ENCODE measurements at regions not wholly inside any gene's neighbourhood (a gene's known extent, or its start where the extent isn't known, plus 50 kb on each side); places are given as distances from the start of the nearest gene placed in this dataset.

DNA sequence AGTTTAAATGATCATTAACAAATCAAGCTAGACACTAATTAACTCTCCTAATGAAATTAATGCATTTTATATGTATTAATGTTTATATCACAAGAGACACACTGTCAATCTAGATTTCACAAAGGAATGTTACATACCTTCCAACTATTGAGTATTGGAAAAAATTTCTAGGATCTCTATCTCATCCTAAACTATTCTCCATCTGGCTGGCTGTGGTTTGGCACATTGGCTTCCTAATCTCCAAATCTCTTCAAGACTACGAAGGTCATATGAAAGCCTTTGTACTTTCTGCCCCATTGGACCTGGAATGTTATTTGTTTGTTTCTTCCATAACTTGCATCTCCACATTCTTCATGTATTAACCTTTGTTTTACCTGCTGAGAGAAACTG lies 1160.0 kb downstream of the ADGRL3 start:
- H3K4me2 ChIP-seq (ENCODE audit: insufficient read depth, low read length), result no peak overlapping the region
- TF ChIP-seq, protein P1, sequence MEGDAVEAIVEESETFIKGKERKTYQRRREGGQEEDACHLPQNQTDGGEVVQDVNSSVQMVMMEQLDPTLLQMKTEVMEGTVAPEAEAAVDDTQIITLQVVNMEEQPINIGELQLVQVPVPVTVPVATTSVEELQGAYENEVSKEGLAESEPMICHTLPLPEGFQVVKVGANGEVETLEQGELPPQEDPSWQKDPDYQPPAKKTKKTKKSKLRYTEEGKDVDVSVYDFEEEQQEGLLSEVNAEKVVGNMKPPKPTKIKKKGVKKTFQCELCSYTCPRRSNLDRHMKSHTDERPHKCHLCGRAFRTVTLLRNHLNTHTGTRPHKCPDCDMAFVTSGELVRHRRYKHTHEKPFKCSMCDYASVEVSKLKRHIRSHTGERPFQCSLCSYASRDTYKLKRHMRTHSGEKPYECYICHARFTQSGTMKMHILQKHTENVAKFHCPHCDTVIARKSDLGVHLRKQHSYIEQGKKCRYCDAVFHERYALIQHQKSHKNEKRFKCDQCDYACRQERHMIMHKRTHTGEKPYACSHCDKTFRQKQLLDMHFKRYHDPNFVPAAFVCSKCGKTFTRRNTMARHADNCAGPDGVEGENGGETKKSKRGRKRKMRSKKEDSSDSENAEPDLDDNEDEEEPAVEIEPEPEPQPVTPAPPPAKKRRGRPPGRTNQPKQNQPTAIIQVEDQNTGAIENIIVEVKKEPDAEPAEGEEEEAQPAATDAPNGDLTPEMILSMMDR (IDR thresholded peaks at IDR 0.05; ENCODE audit: extremely low read depth, low read depth, low read length), result no peak
- no peak for DNase-seq (ENCODE audit: insufficient read length, low spot score, missing footprints)
- no peak overlapping the region for H3K27ac ChIP-seq (ENCODE audit: low read depth, low read length)
- H2AFZ ChIP-seq (ENCODE audit: low read length), result no peak overlapping the region
- no peaks in the 10 kb centered on the region for H3K9me3 ChIP-seq (ENCODE audit: low read depth, low read length)
- no peak overlapping the region for H3K4me3 ChIP-seq (ENCODE audit: insufficient read depth, low read length)
- H3K36me3 ChIP-seq (ENCODE audit: insufficient read depth, low read length), result no peaks in the 10 kb centered on the region
- no peaks in the 10 kb centered on the region for H3K4me1 ChIP-seq (ENCODE audit: insufficient read depth, low read length)
- no peaks in the 10 kb centered on the region for H4K20me1 ChIP-seq (ENCODE audit: insufficient read depth, low read length)
- no peaks in the 10 kb centered on the region for H3K79me2 ChIP-seq (ENCODE audit: insufficient read depth, low read length)
- no peaks in the 10 kb centered on the region for H3K27me3 ChIP-seq (ENCODE audit: insufficient read depth, low read length)

DNA sequence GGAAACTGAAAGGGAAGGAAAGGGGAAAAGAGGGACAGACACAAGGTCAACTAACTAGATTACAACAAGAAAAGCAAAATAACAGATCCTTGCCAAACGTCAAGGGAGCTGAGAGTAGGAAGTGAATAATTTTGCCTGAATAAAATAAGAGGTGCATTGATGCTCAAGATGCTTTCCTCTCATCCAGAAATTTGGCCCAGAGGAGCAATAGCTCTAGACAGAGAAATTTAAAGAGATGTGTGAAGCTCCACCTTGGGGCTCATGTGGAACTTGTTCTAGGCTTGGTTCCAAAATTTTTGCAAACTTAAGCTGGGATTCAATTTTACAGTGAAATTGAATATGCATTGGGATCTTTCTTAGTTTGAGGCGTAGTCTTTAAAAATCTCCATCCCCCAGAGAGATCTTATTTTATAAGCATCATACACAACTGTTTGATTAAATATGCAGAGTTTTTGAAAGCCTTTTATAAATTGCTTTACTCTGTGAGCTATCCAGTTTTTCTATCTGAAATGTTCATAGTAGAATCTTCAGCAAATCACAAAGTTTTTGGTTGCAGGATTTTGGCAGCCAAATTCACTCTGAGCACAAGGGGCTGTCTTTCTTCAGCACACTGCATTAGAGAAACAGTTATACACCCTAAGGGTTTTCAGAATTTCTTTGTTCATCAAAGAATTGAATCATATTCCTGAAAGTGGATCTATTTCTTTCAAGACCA lies 1159.5 kb downstream of the ADGRL3 start:
- TF ChIP-seq, protein P1 (IDR thresholded peaks at IDR 0.05; ENCODE audit: extremely low read depth, low read depth, low read length), result no peak
- Histone ChIP-seq H3K9me3 (ENCODE audit: low read depth, low read length) (no peaks in the 10 kb centered on the region), H3K36me3 (ENCODE audit: insufficient read depth, low read length) (no peaks in the 10 kb centered on the region), H3K27ac (ENCODE audit: low read depth, low read length) (no peak overlapping the region), H3K27me3 (ENCODE audit: insufficient read depth, low read length) (no peaks in the 10 kb centered on the region), H2AFZ (ENCODE audit: low read length) (no peak overlapping the region), H4K20me1 (ENCODE audit: insufficient read depth, low read length) (no peaks in the 10 kb centered on the region), H3K4me3 (ENCODE audit: insufficient read depth, low read length) (no peak overlapping the region), H3K4me1 (ENCODE audit: insufficient read depth, low read length) (no peaks in the 10 kb centered on the region), H3K79me2 (ENCODE audit: insufficient read depth, low read length) (no peaks in the 10 kb centered on the region), H3K4me2 (ENCODE audit: insufficient read depth, low read length) (no peak overlapping the region)
- no peak for DNase-seq (ENCODE audit: insufficient read length, low spot score, missing footprints)

DNA sequence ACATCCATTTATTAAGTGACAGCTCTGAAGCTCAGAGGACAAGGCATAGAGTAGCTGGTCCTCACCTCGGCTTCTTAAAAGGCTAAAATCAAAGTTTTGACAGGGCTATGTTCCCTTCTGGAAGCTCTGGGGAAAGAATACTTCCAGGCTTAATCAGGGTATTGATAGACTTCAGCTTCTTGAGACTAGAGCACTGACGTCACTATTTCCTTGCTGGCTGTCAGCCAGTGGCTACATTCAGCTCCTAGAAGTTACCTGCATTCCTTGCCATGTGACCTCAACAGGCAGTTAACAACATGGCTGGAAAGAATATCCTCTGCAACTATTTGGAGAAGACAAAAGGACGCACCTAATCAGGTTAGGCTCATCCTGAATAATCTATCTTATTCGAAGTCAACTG lies 1144.8 kb downstream of the ADGRL3 start:
- Histone ChIP-seq H3K27me3 (ENCODE audit: insufficient read depth, low read length) (no peaks in the 10 kb centered on the region), H4K20me1 (ENCODE audit: insufficient read depth, low read length) (no peaks in the 10 kb centered on the region), H3K4me1 (ENCODE audit: insufficient read depth, low read length) (no peaks in the 10 kb centered on the region), H3K4me3 (ENCODE audit: insufficient read depth, low read length) (no peak overlapping the region), H3K36me3 (ENCODE audit: insufficient read depth, low read length) (no peaks in the 10 kb centered on the region), H3K79me2 (ENCODE audit: insufficient read depth, low read length) (no peaks in the 10 kb centered on the region), H3K4me2 (ENCODE audit: insufficient read depth, low read length) (no peak overlapping the region), H2AFZ (ENCODE audit: low read length) (no peak overlapping the region), H3K27ac (ENCODE audit: low read depth, low read length) (no peak overlapping the region), H3K9me3 (ENCODE audit: low read depth, low read length) (peaks cover 3% of the 10 kb centered on the region)
- DNase-seq (ENCODE audit: insufficient read length, low spot score, missing footprints), result no peak
- TF ChIP-seq, protein P1 (IDR thresholded peaks at IDR 0.05; ENCODE audit: extremely low read depth, low read depth, low read length), result no peak

DNA sequence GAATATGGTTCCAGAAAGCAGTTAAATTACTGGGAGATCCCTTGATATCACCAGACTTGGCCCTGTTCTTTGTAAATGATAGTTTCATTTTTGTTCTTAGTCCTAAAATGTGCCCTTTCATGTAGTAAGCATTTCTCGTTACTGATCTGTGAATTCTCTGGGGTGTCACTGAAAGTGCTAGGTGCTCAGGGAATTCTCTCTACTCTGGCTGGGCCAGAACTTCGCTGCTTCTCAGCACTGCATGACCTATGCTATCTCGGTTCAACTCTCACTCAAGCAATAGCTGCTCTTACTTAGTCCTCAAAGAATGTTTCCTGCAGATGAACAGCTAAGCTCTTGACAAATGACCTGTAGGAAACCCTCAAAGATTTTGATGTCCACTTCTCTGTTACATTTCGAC lies 1144.3 kb downstream of the ADGRL3 start:
- no peak overlapping the region for H3K4me2 ChIP-seq (ENCODE audit: insufficient read depth, low read length)
- no peak overlapping the region for H2AFZ ChIP-seq (ENCODE audit: low read length)
- H3K27ac ChIP-seq (ENCODE audit: low read depth, low read length), result no peak overlapping the region
- H3K9me3 ChIP-seq (ENCODE audit: low read depth, low read length), result peaks cover 3% of the 10 kb centered on the region
- H3K36me3 ChIP-seq (ENCODE audit: insufficient read depth, low read length), result no peaks in the 10 kb centered on the region
- TF ChIP-seq, protein P1 (IDR thresholded peaks at IDR 0.05; ENCODE audit: extremely low read depth, low read depth, low read length), result no peak
- DNase-seq (ENCODE audit: insufficient read length, low spot score, missing footprints), result no peak
- H3K27me3 ChIP-seq (ENCODE audit: insufficient read depth, low read length), result no peaks in the 10 kb centered on the region
- H3K4me1 ChIP-seq (ENCODE audit: insufficient read depth, low read length), result no peaks in the 10 kb centered on the region
- no peaks in the 10 kb centered on the region for H4K20me1 ChIP-seq (ENCODE audit: insufficient read depth, low read length)
- H3K79me2 ChIP-seq (ENCODE audit: insufficient read depth, low read length), result no peaks in the 10 kb centered on the region
- no peak overlapping the region for H3K4me3 ChIP-seq (ENCODE audit: insufficient read depth, low read length)

All from osteoblast (primary cell).